ENCODE measurements at regions not wholly inside any gene's neighbourhood (a gene's known extent, or its start where the extent isn't known, plus 50 kb on each side); places are given as distances from the start of the nearest gene placed in this dataset.

DNA sequence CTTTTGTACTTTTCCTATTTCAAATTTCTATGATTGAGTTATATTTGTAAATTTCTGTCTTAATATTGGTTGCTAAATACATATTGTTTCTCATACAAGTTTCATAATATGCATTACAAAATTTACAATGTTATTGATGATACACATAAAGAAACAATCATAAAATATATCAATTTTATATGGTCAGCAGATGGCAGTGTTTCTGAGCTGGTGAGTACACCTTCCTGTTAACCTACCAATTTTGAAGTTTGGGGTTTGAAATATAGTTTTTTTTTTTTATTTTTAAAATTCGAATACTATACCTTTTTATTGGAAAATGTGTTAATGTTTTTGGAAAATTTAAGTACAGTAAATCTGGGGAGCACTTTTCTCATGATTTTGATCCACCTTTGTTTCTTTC lies 1953.1 kb upstream of the ADGRL3 start:
- no peaks in the 10 kb centered on the region for H3K36me3 ChIP-seq
- no peak overlapping the region for H3K4me3 ChIP-seq
- no peak for DNase-seq (ENCODE audit: low spot score in 2 of 2)
- no peaks in the 10 kb centered on the region for H3K4me1 ChIP-seq
- WGBS: 12% methylated on average over 1 of the region's 1 CpG
- no peaks in the 10 kb centered on the region for H3K27me3 ChIP-seq
- peaks cover 3% of the 10 kb centered on the region for H3K9me3 ChIP-seq
- no peak for TF ChIP-seq POLR2A (IDR thresholded peaks at IDR 0.05)
- TF ChIP-seq POLR2AphosphoS5 (IDR thresholded peaks at IDR 0.05): no peak
- TF ChIP-seq CTCF (IDR thresholded peaks at IDR 0.05): no peak
- no peak for TF ChIP-seq EP300 (IDR thresholded peaks at IDR 0.05)
- H3K27ac ChIP-seq: no peak overlapping the region

DNA sequence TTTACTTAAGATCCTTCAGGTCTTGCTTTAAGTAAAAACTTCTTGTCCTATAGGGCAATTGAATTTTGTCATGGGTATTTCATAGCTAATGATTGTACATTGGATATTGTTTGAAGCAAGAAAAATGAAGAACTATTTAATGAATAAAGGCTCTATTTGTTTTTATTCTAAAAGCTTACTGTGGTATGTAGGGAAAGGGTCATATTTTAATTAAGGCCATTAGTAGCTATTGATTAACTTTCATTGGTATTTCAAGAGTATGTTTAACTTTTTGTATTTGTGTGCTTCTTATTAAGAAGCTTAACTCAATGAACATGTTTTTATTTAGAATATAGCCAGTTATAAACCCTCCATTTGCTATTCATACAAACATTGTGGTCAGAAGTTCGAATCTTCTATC lies 1951.8 kb upstream of the ADGRL3 start:
- no peak for TF ChIP-seq POLR2AphosphoS5 (IDR thresholded peaks at IDR 0.05)
- no peak for TF ChIP-seq EP300 (IDR thresholded peaks at IDR 0.05)
- TF ChIP-seq CTCF (IDR thresholded peaks at IDR 0.05): no peak
- TF ChIP-seq POLR2A (IDR thresholded peaks at IDR 0.05): no peak
- Histone ChIP-seq H3K36me3 (no peaks in the 10 kb centered on the region), H3K4me1 (no peaks in the 10 kb centered on the region), H3K4me3 (no peak overlapping the region), H3K27ac (no peak overlapping the region), H3K27me3 (no peaks in the 10 kb centered on the region), H3K9me3 (no peaks in the 10 kb centered on the region)
- DNase-seq (ENCODE audit: low spot score in 2 of 2): no peak
- 87% methylated on average over 1 of the region's 1 CpG for WGBS

DNA sequence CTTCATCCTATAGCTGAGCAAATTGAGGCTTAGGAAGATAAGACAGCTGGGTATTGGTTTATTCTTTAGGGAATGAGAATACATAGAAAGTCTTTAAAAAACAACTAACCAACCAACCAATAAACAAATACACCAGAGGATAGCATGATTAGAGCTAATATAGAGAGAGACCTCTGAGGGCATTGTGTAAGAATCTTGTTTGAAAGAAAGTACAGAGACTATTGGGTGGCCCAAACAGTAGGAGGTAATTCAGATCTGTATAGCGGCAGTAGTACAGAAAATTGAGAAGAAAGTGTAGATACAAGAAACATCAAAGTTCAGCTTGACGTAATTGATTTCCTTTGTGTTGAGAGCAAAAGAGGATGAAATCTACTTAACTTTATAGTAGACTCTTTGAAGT lies 1951.0 kb upstream of the ADGRL3 start:
- no peak overlapping the region for H3K27ac ChIP-seq
- no peak for DNase-seq (ENCODE audit: low spot score in 2 of 2)
- no peak for TF ChIP-seq POLR2A (IDR thresholded peaks at IDR 0.05)
- TF ChIP-seq POLR2AphosphoS5 (IDR thresholded peaks at IDR 0.05): no peak
- TF ChIP-seq CTCF (IDR thresholded peaks at IDR 0.05): no peak
- no peak for TF ChIP-seq EP300 (IDR thresholded peaks at IDR 0.05)
- H3K4me3 ChIP-seq: no peak overlapping the region
- H3K4me1 ChIP-seq: no peaks in the 10 kb centered on the region
- 40% methylated on average over 2 of the region's 2 CpGs for WGBS
- no peaks in the 10 kb centered on the region for H3K27me3 ChIP-seq
- no peaks in the 10 kb centered on the region for H3K9me3 ChIP-seq
- no peaks in the 10 kb centered on the region for H3K36me3 ChIP-seq

GRCh38 chr4:59258002-59258401 lies 1942.1 kb upstream of the ADGRL3 start:
- no peaks in the 10 kb centered on the region for H3K4me1 ChIP-seq
- H3K27me3 ChIP-seq: no peaks in the 10 kb centered on the region
- DNase-seq (ENCODE audit: low spot score in 2 of 2): no peak
- no peak overlapping the region for H3K27ac ChIP-seq
- TF ChIP-seq CTCF (IDR thresholded peaks at IDR 0.05) (no peak), POLR2AphosphoS5 (IDR thresholded peaks at IDR 0.05) (no peak), POLR2A (IDR thresholded peaks at IDR 0.05) (no peak), EP300 (IDR thresholded peaks at IDR 0.05) (no peak)
- H3K4me3 ChIP-seq: no peak overlapping the region
- H3K9me3 ChIP-seq: no peaks in the 10 kb centered on the region
- 83% methylated on average over 2 of the region's 2 CpGs for WGBS
- H3K36me3 ChIP-seq: no peaks in the 10 kb centered on the region

- no peak overlapping the region for H3K27ac ChIP-seq
- no peak for DNase-seq (ENCODE audit: low spot score in 2 of 2)
- H3K4me3 ChIP-seq: no peak overlapping the region
- TF ChIP-seq CTCF (IDR thresholded peaks at IDR 0.05): no peak
- TF ChIP-seq POLR2A (IDR thresholded peaks at IDR 0.05): no peak
- TF ChIP-seq POLR2AphosphoS5 (IDR thresholded peaks at IDR 0.05): no peak
- no peak for TF ChIP-seq EP300 (IDR thresholded peaks at IDR 0.05)
- H3K4me1 ChIP-seq: no peaks in the 10 kb centered on the region
- peaks cover 4% of the 10 kb centered on the region for H3K9me3 ChIP-seq
- no peaks in the 10 kb centered on the region for H3K27me3 ChIP-seq
- H3K36me3 ChIP-seq: no peaks in the 10 kb centered on the region
Measured at GRCh38 chr4:59307609-59308008, 1892.5 kb upstream of the ADGRL3 start.
